Stromal cell of bone marrow (primary cell): ENCODE measurements at regions not wholly inside any gene's neighbourhood (a gene's known extent, or its start where the extent isn't known, plus 50 kb on each side); places are given as distances from the start of the nearest gene placed in this dataset.

Experiments
- DNase-seq: peaks from one replicate; pipeline ENCODE4 v3.0.0-alpha.2; 2012; ENCODE audit warnings: low read depth

DNA sequence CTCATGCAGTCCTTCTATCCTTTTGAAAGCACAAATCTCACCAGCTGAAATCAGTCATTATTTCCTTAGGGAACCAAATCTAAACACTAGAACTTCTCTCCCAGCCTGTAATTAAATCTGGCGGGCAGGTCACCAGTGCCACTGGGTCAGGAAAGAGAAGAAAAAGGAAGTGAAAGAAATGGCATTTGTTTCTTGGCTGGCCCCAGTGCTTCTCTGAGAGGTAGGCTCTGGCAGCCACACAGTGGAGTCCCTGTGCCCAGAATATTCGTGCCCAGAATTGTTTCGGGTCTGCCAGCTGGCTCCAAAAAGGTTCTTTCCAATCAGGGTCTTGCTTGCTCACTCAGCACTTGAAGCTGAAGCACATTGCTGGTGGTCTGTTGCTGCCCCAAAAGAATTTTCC, 133.9 kb upstream of the MTAP start:
- no peak for DNase-seq

DNA sequence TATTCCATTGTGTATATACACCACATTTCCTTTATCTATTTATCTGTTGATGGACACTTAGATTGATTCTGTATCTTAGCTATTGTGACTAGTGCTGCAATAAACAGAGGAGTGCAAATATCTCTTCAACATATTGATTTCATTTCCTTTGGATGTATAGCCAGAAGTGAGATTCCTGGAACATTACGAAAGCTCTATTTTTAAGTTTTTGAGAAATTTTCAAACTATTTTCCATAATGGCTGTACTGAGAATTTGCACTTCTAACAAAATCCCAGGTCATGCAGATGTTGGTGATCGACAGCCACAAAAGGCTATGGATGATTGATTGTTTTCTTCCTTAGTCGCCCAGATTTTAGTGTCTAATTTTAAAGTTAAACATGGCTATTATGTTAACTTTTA, 132.7 kb upstream of the MTAP start:
- DNase-seq: no peak

DNA sequence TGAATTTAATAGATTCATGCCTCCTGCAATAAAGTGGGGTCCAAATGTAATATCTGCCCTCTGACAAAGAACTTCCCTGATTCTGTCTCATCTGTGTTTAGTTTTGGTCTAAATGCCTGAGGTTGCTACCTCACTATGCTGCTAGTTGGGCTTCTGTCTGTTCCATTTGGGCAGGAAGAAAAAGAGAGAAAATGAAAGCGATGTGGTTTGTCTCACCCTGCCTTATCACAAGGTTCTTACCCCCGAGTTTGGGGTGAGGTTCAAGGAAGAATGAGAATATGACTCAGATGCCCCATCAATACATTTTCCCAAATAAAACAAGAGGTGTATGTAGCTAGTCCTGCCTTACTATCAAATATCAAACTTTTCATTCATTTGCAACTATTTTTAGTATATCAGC, 132.1 kb upstream of the MTAP start:
- no peak for DNase-seq

DNA sequence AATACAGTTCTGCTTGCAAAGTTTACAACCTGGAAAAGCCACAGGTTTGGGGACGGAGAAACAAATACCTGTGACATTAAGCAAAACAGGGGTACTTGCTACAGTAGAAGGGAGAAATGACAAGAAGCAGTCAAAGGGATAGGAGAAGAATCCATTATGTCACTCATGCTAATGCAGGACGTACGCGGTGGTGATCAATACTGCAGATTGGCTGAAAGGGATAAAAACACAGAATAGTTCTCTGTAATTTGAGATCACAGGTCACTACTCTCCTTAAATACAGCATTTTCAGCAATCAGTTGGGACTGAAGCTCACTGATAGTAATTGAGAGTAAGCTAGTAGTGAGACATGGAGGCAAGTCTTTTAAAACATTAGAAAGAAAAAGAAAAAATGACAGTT, 130.3 kb upstream of the MTAP start:
- DNase-seq: no peak

DNA sequence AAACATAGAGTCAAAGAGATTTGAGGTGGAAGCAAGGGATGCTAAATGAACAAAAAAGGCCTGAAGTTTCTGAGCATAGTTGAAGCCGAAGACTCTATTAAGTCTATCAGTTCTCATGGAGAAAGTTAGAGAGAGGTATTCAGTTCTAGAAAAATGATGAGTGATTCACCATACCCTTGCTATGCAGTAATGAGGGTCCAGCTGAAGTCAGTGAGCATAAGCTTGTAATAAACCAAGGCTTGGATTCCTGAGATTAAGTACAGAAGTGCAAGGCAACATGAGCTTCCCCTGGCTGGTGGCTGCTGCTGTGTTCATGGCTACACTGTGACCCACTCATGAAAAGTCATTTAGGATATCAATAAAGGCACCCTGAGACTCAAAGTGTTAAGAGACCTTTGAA, 129.7 kb upstream of the MTAP start:
- DNase-seq: no peak

DNA sequence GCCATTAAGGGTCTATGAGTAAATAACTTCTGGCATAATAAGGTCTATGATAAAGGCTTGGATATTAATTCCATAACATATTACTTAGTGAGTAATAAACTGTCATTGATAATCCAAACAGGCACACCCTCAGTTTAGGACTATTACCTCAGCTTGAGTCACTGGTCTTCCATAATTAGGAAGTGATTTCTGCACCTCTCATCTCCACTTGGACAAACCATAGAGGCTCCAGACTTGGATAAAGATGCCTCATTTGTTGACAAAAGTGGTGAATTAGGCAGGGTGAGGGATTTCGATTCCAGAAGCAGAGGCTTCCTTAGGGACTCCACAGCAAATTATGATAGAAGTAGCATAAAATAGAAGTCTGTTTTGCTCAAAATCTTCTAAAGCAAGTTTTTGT, 127.5 kb upstream of the MTAP start:
- DNase-seq: peak; percentile 61

DNA sequence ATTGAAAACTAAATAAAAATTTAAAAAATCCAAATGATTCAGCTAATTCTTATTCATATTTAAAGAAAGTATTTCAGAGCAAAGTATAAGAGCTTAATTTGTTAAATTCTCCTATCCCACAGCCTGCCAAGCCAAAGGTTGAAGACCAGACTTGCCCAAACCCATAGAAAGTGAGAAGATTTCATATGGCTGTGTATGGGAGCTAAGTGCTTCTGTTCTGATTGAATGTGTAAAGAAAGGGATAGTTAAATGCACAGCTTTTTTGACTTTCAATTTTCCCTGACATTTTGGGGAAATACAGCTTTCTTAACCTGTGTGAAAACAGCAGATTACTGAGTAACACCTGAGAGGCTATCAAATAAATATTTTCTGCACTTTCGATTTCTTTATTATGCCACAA, 125.0 kb upstream of the MTAP start:
- no peak for DNase-seq

DNA sequence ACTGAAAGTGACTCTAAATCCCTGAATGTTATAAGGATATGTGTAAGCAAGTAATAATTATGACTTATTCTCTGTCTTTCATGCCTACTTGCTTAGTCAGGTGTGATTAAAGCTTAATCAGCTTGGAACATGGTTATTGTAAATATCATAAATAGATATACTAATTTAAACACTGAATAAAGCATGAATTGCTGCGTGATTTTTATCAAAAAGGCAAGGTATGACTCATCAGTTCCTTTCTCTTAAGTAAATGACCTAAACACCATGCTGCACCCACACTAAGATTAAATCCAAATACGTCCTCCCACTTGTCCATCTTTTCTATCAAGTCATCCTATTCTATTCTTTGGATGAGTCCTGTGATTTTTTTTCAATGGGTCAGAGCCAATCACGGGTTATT, 124.6 kb upstream of the MTAP start:
- DNase-seq: peak; percentile 54

DNA sequence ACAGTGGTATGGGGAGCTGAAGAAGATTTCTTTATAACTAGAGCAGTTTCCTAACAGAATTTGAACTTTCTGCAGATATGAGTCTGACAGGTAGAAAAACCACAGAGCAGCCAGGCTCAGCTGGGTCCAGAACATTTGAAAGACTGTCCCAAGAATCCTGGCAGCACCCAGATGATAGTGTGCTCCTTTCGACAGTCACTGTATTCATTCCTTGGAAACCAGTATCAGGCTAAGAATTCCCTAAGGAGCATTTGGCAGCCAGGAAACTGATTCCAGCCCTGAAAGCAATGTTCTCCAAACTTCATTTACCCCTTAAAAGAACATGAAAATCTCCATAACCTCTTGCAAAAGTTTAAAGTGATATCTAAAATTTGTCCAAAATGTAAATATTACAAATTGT, 123.0 kb upstream of the MTAP start:
- no peak for DNase-seq

DNA sequence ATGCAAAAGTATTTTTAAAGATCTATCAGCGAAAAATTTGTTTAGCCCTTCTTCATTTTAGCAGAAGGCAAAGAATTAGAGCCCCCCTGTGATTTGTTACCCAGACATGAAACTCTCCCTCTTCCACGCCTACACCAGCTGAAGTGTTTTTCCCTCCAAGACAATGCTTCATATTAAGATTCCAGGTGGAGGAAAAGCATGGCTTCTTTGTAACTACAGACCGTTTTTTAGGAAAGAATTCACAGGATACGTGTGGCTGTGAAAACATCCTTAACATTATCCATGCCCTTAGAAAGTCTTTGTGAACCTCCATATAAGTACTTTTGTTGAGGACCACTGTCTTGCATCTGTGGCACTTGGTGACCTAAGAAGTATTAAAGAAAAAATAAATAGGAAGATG, 121.8 kb upstream of the MTAP start:
- no peak for DNase-seq

DNA sequence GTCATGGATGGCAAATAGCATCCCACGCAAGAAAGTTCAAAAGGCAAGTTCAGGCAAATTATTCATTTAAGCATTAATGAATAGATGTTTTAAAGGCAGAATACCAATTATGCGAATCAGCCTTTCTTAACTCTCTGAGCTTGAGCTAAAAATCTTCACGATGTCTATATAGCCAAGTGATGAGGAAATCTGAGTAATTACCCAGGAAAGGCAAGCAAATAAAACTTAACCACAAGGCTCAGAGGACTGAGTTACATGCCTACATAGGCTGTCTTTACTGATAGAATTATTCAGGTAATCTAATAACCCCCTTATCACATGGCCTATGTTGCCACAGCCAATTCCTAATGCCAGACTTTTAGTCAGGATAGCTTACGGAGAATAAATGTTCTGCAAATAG, 120.8 kb upstream of the MTAP start:
- DNase-seq: peak; percentile 84

DNA sequence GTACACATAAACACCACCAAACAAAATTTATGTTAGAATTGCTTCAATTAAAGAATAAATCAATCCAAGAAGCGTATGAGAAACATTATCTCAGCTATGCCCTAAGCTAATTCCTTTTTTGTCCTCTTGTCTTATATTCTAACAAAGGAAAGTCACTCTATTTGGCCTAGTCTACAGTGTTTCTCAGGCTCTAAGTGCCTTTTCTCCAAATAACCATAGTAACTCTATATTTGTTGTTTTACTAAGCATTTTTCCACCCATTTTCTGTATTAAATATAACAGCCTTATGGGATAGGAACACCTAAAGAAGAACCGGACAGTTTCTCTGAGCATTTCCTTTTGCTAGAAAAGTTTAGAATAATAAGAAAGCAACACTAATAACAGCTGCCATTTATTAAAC, 120.1 kb upstream of the MTAP start:
- no peak for DNase-seq

DNA sequence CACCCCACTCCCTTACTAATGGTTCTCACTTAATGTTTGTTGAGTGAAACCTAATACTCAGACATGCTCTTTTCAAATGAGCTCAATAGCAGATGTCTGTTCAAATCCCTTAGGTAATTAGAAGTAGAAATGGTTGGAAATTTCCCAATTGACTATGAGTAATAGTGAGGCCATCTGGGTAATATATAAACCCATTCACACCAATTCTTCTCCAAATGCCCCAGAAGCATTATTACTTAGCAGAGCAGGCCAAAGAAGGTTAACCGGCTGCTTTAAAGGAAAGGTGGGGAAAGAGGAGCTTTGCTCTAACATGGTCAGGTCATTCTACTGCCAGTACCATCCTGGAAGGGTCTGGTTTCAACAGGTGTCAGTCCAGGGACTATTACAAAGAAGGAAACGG, 119.5 kb upstream of the MTAP start:
- DNase-seq: peak; percentile 65

DNA sequence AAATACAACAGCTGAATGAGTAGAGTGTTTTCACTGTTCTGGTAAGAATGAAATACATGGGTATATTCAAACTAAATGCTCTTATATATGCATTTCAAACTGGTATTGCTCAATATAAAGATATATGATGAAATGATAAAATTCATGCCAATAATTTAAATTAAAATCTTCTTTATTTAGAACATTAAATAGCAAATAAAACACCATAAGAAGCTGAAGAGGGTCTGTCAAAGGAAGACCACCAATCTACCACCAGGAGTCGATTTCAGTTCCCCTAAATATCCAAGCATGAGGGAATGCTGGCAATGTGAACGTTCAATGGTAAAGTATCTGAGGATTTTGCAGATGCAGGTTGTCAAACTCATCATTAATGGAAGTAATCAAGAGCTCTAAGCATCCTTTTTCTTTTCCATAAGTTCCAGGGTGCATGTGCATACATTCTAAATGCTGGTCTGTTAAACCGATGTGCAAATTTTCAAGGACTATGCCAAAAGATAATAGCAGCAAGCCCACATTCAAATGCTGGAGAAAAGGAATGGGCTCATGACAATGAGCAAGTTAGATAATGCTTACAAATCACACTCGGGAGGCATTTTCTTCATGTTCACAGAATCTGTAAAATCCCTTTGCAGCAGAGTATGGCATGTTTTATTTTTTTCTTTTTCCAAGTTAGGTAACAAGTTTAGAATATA, 118.8 kb upstream of the MTAP start:
- no peak for DNase-seq

DNA sequence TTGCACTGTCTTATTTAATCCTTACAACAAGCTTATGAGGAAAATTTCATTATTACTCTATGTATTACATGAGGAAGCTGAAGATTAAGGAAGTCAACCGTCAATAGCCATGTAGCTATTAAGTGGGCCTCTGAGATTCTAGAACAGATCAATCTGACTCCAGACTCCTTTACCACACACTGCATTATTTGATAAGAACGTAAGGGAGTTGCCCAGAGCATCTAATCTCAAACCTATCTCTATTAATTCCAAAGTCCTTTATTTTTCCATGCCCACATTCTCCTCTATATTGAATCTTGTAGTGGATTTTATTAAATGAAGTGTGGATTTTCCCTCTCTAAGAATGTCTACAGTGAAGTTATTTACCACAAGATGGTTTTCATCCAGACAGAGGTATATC, 118.2 kb upstream of the MTAP start:
- no peak for DNase-seq

DNA sequence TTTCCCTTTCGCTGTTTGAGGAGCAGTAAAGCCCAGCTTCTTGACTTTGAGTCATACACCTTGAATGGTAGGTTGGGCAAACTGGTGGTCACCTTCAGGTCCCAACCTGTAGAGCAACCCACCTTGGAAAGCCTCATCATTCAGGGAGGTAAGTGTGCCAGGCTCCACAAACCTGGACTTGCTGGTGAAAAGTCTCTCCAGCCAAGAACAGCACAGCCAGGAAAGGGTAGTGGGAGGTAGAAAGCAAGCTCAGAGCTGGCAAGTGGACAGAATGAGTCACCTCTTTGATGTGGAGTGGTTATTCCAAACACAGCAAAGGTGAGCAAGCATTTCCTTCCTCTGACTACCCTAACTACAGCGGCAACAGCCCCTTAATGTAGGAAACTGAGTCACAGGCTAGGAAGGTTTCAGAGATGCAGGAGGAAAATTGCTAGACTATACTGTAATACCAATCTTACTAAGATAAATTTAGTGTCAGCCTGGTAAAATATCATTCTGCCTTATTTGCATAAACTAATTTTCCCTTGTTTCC, 117.5 kb upstream of the MTAP start:
- no peak for DNase-seq

DNA sequence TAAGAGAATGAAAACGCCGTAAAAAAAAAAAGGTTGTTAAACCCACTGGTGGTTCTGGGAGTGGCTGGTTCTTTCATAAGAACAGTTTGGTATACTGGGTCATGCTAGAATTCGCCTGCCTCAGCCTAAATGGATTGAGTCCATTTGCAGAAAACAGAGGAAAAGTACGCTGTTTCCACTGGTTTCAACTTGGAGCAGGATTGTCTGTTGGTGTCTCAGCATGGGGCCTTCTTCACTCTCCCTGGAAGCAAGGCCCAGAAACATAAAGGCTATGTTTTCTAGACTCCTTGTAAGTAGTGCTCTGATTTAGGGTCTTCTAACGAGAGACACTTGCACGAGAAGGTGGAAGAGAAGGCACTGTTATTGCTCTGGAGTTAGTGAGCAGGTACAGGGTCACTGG, 116.9 kb upstream of the MTAP start:
- DNase-seq: no peak

DNA sequence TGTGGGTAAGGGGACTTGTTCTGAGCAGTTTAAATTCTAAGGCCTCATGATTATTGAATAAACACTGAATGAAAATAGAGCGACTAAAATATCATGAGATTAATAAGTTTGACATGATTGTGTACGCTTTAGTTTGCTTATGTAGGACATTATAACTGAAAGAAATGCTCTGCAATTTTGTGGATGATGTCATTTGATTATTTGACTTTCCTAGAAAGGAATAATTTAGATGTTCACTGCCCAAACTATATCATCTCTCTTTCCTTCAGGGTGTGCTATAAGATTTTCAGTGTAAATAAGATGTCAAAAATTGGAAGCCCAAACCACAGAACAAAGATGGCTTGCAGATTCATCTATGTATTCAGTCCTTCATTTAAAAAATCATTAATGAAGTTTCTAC, 115.7 kb upstream of the MTAP start:
- DNase-seq: no peak

DNA sequence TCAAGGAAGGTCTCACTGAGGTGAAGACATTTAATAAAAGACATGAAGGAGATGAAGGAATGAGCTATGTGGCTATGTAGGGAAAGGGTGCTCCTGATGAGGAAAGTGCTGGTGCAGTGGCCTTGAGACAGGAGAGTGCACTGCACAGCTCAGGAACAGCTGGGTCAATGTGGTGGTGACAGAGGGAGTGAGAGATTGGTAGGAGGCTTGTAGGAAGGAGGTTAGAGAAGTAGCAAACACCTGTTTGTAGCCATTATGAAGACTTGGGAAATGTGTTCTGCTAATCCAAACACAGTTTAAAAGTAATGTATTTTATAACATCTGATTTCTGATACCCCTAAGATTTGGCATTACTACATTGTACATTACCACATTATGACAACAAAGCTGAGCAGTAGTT, 115.1 kb upstream of the MTAP start:
- DNase-seq: no peak

DNA sequence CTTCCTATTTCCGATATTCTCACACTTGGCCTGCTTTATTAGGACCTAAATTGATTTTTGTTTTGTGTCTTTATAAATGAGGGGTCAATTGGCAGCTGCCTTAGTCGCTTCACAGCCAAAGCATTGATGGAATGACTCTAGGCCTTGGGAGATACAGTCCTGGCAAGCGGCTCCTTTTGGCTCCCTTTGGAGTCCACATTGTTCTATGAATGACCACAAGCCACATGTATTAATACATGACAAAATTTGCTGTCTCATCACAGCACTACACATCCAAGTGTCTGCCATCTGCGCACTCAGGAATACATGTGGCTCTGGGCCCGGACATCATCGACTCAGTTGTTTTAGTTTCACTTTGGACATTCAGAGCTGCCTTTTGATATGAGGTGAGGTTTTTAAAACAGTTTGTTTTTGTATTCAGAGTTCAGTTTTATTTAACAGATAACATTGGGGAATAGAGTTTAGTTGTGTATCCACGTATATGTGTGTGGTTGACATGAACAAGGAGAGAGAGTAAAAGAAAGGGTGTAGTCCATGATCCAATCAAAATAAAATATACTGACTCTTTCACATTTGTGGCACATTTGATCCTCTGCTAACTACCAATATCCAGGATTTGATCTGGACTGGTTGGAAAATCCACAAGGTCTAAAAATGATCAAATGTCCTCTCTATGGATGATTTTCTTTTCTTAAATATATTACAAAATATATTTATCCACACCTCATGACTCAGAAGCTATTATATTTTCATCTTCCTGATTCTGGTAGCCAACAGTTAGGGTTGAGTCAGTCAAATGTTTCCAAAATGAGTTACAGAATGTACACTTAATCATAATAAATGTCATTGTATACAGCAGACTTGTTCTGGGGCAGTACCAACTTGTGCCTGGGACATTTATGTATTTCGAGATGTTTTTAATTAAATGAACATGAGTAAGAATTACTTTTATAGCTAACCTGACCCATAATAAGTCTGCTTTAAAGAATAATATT, 114.0 kb upstream of the MTAP start:
- peak; percentile 90 for DNase-seq

DNA sequence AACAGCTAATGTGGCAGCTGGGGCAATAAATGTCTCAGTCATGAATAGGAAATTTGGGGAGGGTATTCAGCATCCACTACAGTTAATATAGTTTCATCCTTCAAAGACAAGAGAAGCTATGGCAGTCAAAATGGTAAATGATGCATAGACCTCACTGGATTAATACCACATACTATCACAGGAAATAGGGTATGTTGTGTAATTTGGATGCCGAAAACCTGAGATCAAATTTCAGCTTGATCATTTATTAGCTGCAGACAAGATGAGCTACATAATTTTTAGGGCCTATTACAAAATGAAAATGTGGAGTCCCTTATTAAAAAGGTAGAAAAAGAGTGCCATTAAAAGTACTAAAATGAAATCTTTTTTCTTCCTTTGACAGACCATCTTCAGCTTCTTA, 112.6 kb upstream of the MTAP start:
- DNase-seq: no peak

DNA sequence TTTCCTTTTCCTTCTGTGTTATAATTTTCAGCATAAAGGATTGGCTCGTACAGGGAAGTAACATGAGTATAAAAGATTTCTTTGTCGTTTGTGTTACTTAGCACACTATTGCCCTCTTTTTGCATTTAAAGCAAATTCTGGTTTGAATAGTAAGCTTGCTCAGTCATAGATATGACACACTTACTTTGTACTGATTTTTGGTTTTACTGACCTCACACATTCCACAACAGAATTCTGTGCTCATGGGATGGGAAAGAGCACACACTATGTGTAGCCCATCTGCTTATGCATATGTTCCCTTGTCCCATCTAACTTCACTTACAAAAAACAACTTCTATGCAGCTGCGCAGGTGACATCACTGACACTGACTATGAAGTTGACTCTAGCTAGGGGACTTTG, 111.9 kb upstream of the MTAP start:
- peak; percentile 34 for DNase-seq

DNA sequence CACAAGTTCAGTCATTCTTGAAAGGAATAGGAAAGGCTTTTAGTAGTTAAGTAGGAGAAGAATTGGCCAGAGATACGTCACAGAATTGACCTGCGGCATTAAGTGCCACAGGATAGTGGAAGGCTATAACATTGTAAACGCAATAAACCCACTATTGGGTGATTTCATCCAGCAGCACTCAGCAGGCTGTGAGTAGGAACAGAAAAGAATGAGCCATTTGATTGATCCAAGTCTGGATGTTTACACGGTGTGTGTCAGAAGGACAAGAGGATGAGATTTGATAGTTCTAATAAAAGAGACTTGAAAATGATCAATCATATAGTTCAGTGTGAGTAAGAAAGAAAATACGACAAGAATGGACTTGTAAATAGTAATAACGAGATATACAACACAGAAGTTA, 110.0 kb upstream of the MTAP start:
- DNase-seq: no peak
